ENCODE measurements at regions not wholly inside any gene's neighbourhood (a gene's known extent, or its start where the extent isn't known, plus 50 kb on each side); places are given as distances from the start of the nearest gene placed in this dataset.

- no peaks in the 10 kb centered on the region for H3K9me3 ChIP-seq (ENCODE audit: insufficient read depth, low read length)
- H3K9me2 ChIP-seq (replicated peaks; ENCODE audit: insufficient read depth, low read length), result no peaks in the 10 kb centered on the region
- no peak overlapping the region for H3K4me2 ChIP-seq (ENCODE audit: low read depth, low read length, poor library complexity, severe bottlenecking)
- no peak for TF ChIP-seq EZH2phosphoT487 (conservative IDR thresholded peaks at IDR 0.05; ENCODE audit: low read length)
- TF ChIP-seq, protein P1, sequence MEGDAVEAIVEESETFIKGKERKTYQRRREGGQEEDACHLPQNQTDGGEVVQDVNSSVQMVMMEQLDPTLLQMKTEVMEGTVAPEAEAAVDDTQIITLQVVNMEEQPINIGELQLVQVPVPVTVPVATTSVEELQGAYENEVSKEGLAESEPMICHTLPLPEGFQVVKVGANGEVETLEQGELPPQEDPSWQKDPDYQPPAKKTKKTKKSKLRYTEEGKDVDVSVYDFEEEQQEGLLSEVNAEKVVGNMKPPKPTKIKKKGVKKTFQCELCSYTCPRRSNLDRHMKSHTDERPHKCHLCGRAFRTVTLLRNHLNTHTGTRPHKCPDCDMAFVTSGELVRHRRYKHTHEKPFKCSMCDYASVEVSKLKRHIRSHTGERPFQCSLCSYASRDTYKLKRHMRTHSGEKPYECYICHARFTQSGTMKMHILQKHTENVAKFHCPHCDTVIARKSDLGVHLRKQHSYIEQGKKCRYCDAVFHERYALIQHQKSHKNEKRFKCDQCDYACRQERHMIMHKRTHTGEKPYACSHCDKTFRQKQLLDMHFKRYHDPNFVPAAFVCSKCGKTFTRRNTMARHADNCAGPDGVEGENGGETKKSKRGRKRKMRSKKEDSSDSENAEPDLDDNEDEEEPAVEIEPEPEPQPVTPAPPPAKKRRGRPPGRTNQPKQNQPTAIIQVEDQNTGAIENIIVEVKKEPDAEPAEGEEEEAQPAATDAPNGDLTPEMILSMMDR (IDR thresholded peaks at IDR 0.05; ENCODE audit: insufficient read depth, low read length, poor library complexity, severe bottlenecking), result no peak
- no peak overlapping the region for H3K27ac ChIP-seq (ENCODE audit: low read depth, low read length)
- no peak overlapping the region for H3K4me3 ChIP-seq (ENCODE audit: insufficient read depth, low read length, poor library complexity, severe bottlenecking)
- no peaks in the 10 kb centered on the region for H4K20me1 ChIP-seq (ENCODE audit: low read depth, low read length)
- H3K36me3 ChIP-seq (ENCODE audit: low read length), result no peaks in the 10 kb centered on the region
- no peaks in the 10 kb centered on the region for H3K79me2 ChIP-seq (ENCODE audit: insufficient read depth, low read length)
- no peaks in the 10 kb centered on the region for H3K27me3 ChIP-seq (ENCODE audit: low read length)
- H2AFZ ChIP-seq (ENCODE audit: low read depth, low read length, severe bottlenecking), result no peak overlapping the region
- no peaks in the 10 kb centered on the region for H3F3A ChIP-seq (ENCODE audit: insufficient read depth)
- H3K9ac ChIP-seq (ENCODE audit: low read length), result no peak overlapping the region
Measured at GRCh38 chr5:23147625-23148024, 294.5 kb upstream of the CDH12 start.

DNA sequence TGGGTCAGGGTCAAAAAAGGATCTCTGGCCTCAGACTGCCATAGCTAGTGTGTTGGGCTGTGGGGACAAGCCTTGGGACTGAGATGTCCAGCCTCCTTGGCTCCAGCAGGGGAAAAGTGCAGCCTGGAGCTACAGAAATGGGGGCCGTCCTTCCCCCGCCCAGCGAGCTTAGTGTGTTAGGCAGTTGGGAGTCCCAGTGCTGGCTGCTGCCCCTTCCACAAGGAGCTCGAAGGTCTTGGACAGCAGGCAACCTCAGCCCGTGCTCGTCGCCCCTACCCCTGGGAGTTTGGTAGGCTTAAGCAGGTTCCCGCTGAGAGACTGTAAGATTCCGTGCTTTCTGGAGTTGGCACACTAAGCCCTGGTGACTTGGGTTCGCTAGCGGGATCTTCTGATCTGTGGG is 293.0 kb upstream of the CDH12 start:
- Histone ChIP-seq H3K9ac (ENCODE audit: low read length) (no peak overlapping the region), H3K27me3 (ENCODE audit: low read length) (no peaks in the 10 kb centered on the region), H3K4me2 (ENCODE audit: low read depth, low read length, poor library complexity, severe bottlenecking) (no peak overlapping the region), H3K9me3 (ENCODE audit: insufficient read depth, low read length) (no peaks in the 10 kb centered on the region), H3F3A (ENCODE audit: insufficient read depth) (no peaks in the 10 kb centered on the region), H3K9me2 (replicated peaks; ENCODE audit: insufficient read depth, low read length) (no peaks in the 10 kb centered on the region), H4K20me1 (ENCODE audit: low read depth, low read length) (no peaks in the 10 kb centered on the region), H3K4me3 (ENCODE audit: insufficient read depth, low read length, poor library complexity, severe bottlenecking) (no peak overlapping the region), H3K79me2 (ENCODE audit: insufficient read depth, low read length) (no peaks in the 10 kb centered on the region), H3K36me3 (ENCODE audit: low read length) (no peaks in the 10 kb centered on the region), H2AFZ (ENCODE audit: low read depth, low read length, severe bottlenecking) (no peak overlapping the region), H3K27ac (ENCODE audit: low read depth, low read length) (no peak overlapping the region)
- no peak for TF ChIP-seq EZH2phosphoT487 (conservative IDR thresholded peaks at IDR 0.05; ENCODE audit: low read length)
- TF ChIP-seq, protein P1 (IDR thresholded peaks at IDR 0.05; ENCODE audit: insufficient read depth, low read length, poor library complexity, severe bottlenecking), result no peak

- Histone ChIP-seq H3K9me2 (replicated peaks; ENCODE audit: insufficient read depth, low read length) (no peaks in the 10 kb centered on the region), H2AFZ (ENCODE audit: low read depth, low read length, severe bottlenecking) (peak overlapping the region; percentile 68), H3K9ac (ENCODE audit: low read length) (no peak overlapping the region), H3K27ac (ENCODE audit: low read depth, low read length) (no peak overlapping the region), H4K20me1 (ENCODE audit: low read depth, low read length) (no peaks in the 10 kb centered on the region), H3K27me3 (ENCODE audit: low read length) (no peaks in the 10 kb centered on the region), H3K36me3 (ENCODE audit: low read length) (no peaks in the 10 kb centered on the region), H3K4me3 (ENCODE audit: insufficient read depth, low read length, poor library complexity, severe bottlenecking) (no peak overlapping the region), H3K4me2 (ENCODE audit: low read depth, low read length, poor library complexity, severe bottlenecking) (no peak overlapping the region), H3K9me3 (ENCODE audit: insufficient read depth, low read length) (no peaks in the 10 kb centered on the region), H3F3A (ENCODE audit: insufficient read depth) (no peaks in the 10 kb centered on the region), H3K79me2 (ENCODE audit: insufficient read depth, low read length) (no peaks in the 10 kb centered on the region)
- TF ChIP-seq EZH2phosphoT487 (conservative IDR thresholded peaks at IDR 0.05; ENCODE audit: low read length), result no peak
- TF ChIP-seq, protein P1 (IDR thresholded peaks at IDR 0.05; ENCODE audit: insufficient read depth, low read length, poor library complexity, severe bottlenecking), result peak; percentile 54
Measured at GRCh38 chr5:23139338-23140171, 286.4 kb upstream of the CDH12 start.

Measured in SU-DHL-6 (cell line).